HG03159 (cell line): ENCODE measurements at regions not wholly inside any gene's neighbourhood (a gene's known extent, or its start where the extent isn't known, plus 50 kb on each side); places are given as distances from the start of the nearest gene placed in this dataset.

ENCODE experiments used
- ATAC-seq: cut with Tn5 transposase; IDR thresholded peaks from one replicate; pipeline ENCODE4 v1.9.1; 2021; ENCODE audit warnings: mild to moderate bottlenecking, moderate library complexity; ENCODE audit not compliant: unreplicated experiment

DNA sequence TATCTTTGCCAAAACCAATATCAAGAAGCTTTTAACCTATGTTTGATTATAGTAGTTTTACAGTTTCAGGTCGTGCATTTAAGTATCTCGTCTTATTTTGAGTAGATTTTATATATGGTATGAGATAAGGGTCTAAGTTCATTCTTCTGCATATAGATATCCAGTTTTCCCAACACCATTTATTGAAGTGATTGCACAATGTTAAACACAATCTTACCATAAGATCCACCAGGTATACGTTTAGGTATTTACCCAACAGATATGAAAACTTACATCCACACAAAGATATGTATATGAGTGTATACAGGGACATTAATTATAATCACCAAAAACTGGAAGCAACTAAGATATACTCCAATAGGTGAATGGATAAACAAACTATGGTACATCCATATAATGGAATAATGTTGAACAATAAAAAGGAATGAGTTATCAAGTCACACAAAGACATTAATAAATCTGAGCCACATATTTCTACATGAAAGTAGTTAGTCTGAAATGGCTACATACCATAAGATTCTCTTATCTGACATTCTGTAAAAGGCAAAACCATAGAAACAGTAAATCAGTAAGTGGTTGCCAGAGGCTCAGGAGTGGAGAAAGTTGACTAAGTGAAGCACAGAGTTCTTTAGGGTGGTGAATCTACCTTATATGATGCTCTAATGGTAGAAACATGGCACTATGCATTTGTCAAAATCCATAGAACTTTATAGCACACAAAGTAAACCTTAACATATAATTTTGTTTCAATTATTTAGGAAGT is 222.6 kb downstream of the NUAK1 start:
- ATAC-seq, result no peak

DNA sequence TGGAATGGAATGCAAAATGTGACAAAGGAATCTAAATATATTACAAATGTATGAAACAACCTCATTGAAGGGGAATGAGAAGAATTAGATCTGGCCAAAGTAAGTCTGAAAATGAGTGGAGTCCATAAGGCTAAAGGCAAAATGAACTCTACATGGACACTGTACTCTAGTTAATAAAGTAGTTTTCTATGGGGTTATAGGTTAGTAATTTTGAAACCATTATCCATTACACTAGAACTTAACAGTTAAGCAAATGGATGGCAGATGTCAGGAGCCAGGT is 222.1 kb downstream of the NUAK1 start:
- no peak for ATAC-seq

- no peak for ATAC-seq
Observed at GRCh38 chr12:105920161-105920684, 218.5 kb downstream of the NUAK1 start.

GRCh38 chr12:105921055-105921454 is 217.7 kb downstream of the NUAK1 start:
- ATAC-seq, result no peak

- ATAC-seq, result no peak
Observed at GRCh38 chr12:105921872-105922669, 216.7 kb downstream of the NUAK1 start.

DNA sequence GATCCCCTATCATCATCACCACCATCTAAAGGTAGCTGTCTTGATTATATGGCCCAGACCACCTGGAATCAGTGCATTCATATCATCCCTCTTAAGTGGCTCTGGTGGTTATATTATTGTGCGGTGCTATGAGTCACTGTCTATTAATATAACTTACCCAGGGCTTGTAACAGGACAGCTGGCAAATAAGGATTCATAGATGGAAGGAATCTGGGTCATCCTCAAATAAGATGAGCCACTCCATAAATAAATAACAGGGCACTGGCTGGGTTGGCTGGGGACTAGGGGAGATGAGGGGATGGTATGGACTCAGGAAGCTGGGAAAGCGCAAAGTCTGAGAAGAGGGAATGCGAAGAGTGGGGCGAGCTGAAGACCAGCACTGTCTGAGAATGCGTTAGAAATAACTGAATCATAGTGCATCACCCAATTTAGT is 216.1 kb downstream of the NUAK1 start:
- no peak for ATAC-seq

GRCh38 chr12:105924526-105925208 is 214.1 kb downstream of the NUAK1 start:
- no peak for ATAC-seq

GRCh38 chr12:105927564-105927963 is 211.2 kb downstream of the NUAK1 start:
- no peak for ATAC-seq

GRCh38 chr12:105928436-105928835 is 210.3 kb downstream of the NUAK1 start:
- ATAC-seq, result no peak

- ATAC-seq, result no peak
Observed at GRCh38 chr12:105929192-105929591, 209.6 kb downstream of the NUAK1 start.

- no peak for ATAC-seq
Observed at GRCh38 chr12:105930557-105931503, 207.9 kb downstream of the NUAK1 start.

GRCh38 chr12:105931762-105932570 is 206.8 kb downstream of the NUAK1 start:
- no peak for ATAC-seq

GRCh38 chr12:105933671-105934665 is 204.8 kb downstream of the NUAK1 start:
- ATAC-seq, result no peak

DNA sequence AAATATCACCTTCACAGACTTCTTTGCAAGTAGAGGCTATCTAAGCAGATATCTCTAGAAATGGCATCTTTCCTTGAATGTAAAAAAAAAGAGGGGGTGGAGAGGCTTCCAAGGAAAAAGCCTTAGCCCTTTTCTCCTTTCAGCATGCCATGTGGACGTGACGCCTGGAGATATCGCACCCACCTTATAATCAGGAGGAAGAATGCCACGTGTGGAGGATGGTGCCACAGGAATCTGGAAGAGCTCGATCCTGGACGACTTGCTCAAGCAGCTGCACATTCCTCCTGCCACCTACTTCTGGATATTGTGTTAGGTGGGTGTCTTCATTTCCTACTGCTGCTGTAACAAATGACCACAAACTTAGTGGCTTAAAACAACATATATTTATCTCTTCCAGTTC is 203.6 kb downstream of the NUAK1 start:
- no peak for ATAC-seq

- ATAC-seq, result no peak
Observed at GRCh38 chr12:105935981-105936380, 202.8 kb downstream of the NUAK1 start.

DNA sequence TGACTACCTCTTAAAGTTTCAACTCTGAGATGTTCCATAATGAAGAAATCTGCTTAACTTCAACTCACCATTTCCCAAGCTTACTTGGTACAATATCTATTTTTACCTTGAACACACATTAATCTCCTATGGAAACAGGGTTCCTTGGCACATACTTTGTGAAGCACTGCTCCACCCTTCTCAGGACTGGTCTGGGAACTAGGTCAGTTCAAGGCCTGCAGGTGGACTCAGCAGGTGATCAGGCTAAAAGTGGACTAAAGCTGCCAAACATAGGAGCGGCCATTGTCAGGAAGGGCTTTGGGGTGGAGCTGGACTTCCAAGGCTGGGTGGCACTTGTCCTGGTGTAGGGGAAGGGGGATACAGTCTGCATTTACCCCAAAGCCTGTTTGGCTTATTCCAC is 202.3 kb downstream of the NUAK1 start:
- no peak for ATAC-seq

GRCh38 chr12:105937009-105937408 is 201.7 kb downstream of the NUAK1 start:
- no peak for ATAC-seq

DNA sequence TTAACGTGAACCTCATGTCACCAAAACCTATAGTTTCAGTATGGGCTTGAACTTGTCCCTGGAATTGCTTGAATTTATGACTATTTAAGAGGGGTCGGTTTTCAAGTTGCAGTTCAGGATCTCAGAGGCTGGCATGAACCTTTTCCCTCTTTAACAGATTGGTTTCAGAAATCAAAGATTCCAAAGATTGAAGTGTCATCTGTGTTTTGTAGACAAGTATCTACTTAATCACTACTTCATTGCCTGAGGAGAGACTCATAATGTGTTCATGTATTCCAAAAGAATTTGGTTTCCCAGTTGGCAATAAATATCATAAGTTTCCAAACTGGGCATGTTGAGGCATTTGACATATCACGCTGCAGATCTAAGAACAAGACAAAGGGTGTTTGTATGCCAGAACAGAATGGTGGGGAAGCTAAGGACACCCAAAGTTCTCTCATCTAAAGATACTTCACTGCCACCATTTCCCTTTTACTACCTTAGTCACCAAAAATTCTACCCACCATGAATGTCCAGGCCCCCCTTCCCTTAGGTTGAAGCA is 199.5 kb downstream of the NUAK1 start:
- no peak for ATAC-seq
